ENCODE measurements at regions not wholly inside any gene's neighbourhood (a gene's known extent, or its start where the extent isn't known, plus 50 kb on each side); places are given as distances from the start of the nearest gene placed in this dataset.

GRCh38 chr5:143703659-143704058 is 108.3 kb upstream of the HMHB1 start:
- Histone ChIP-seq H3K27me3 (ENCODE audit: insufficient read depth, poor library complexity, severe bottlenecking) (no peaks in the 10 kb centered on the region), H3K27ac (replicated peaks) (no peak overlapping the region), H3K4me3 (replicated peaks; ENCODE audit: insufficient read depth, low read length) (no peak overlapping the region)
- DNase-seq (ENCODE audit: low read depth in 1 of 2, low spot score in 1 of 2) = no peak
- TF ChIP-seq POLR2AphosphoS5 (IDR thresholded peaks at IDR 0.05; ENCODE audit: low read depth) (no peak), GABPA (IDR thresholded peaks at IDR 0.05; ENCODE audit: low read depth) (no peak), SPI1 (IDR thresholded peaks at IDR 0.05; ENCODE audit: borderline replicate concordance, low read depth) (no peak)
- TF ChIP-seq, protein P1, sequence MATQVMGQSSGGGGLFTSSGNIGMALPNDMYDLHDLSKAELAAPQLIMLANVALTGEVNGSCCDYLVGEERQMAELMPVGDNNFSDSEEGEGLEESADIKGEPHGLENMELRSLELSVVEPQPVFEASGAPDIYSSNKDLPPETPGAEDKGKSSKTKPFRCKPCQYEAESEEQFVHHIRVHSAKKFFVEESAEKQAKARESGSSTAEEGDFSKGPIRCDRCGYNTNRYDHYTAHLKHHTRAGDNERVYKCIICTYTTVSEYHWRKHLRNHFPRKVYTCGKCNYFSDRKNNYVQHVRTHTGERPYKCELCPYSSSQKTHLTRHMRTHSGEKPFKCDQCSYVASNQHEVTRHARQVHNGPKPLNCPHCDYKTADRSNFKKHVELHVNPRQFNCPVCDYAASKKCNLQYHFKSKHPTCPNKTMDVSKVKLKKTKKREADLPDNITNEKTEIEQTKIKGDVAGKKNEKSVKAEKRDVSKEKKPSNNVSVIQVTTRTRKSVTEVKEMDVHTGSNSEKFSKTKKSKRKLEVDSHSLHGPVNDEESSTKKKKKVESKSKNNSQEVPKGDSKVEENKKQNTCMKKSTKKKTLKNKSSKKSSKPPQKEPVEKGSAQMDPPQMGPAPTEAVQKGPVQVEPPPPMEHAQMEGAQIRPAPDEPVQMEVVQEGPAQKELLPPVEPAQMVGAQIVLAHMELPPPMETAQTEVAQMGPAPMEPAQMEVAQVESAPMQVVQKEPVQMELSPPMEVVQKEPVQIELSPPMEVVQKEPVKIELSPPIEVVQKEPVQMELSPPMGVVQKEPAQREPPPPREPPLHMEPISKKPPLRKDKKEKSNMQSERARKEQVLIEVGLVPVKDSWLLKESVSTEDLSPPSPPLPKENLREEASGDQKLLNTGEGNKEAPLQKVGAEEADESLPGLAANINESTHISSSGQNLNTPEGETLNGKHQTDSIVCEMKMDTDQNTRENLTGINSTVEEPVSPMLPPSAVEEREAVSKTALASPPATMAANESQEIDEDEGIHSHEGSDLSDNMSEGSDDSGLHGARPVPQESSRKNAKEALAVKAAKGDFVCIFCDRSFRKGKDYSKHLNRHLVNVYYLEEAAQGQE (IDR thresholded peaks at IDR 0.05; ENCODE audit: insufficient replicate concordance, low read depth) = no peak
- TF ChIP-seq, protein P2, sequence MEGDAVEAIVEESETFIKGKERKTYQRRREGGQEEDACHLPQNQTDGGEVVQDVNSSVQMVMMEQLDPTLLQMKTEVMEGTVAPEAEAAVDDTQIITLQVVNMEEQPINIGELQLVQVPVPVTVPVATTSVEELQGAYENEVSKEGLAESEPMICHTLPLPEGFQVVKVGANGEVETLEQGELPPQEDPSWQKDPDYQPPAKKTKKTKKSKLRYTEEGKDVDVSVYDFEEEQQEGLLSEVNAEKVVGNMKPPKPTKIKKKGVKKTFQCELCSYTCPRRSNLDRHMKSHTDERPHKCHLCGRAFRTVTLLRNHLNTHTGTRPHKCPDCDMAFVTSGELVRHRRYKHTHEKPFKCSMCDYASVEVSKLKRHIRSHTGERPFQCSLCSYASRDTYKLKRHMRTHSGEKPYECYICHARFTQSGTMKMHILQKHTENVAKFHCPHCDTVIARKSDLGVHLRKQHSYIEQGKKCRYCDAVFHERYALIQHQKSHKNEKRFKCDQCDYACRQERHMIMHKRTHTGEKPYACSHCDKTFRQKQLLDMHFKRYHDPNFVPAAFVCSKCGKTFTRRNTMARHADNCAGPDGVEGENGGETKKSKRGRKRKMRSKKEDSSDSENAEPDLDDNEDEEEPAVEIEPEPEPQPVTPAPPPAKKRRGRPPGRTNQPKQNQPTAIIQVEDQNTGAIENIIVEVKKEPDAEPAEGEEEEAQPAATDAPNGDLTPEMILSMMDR (IDR thresholded peaks at IDR 0.05; ENCODE audit: insufficient read depth, low read length) = no peak

DNA sequence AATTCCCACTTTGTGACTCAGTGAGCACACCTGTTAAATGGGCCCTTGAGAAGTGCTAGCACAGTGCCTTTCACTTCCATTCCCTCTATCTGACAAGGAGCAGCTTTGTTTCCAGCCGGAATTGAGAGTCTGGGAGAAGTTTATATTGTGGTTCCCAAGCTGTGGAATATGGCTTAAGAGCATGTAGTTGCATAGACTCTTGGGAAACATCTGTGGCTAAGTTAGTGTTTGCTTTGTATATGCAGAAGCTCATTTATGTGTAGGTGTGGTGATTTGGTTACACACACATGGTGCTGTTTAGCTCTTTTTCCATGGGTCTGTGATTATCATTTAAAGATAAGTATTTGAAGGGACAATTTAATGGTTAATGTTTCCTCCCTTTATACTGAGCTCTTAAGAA is 110.5 kb upstream of the HMHB1 start:
- Histone ChIP-seq H3K27me3 (ENCODE audit: insufficient read depth, poor library complexity, severe bottlenecking) (no peaks in the 10 kb centered on the region), H3K4me3 (replicated peaks; ENCODE audit: insufficient read depth, low read length) (no peak overlapping the region), H3K27ac (replicated peaks) (no peak overlapping the region)
- DNase-seq (ENCODE audit: low read depth in 1 of 2, low spot score in 1 of 2) = no peak
- no peak for TF ChIP-seq GABPA (IDR thresholded peaks at IDR 0.05; ENCODE audit: low read depth)

DNA sequence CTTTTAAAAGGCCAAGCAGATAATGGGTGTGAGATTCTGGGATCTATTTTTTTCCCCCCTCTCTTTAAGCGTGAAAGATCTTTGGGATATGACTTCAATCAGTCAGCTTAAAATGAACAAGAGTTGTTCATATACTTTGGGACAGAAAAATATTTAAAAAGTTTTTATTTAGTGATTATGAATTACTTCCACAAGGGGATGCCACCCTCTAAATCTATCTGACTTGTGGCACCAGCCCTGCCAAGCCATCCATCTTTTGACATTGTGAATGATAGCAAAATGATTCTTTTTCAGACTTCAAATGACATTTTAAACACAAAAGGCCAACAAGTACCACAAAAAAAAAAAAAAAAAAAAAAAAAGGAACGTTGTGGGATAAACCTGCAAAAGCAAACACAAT is 111.0 kb upstream of the HMHB1 start:
- TF ChIP-seq GABPA (IDR thresholded peaks at IDR 0.05; ENCODE audit: low read depth) = no peak
- no peak for TF ChIP-seq POLR2AphosphoS5 (IDR thresholded peaks at IDR 0.05; ENCODE audit: low read depth)
- no peak for TF ChIP-seq SPI1 (IDR thresholded peaks at IDR 0.05; ENCODE audit: borderline replicate concordance, low read depth)
- TF ChIP-seq, protein P2 (IDR thresholded peaks at IDR 0.05; ENCODE audit: insufficient read depth, low read length) = no peak
- TF ChIP-seq, protein P1 (IDR thresholded peaks at IDR 0.05; ENCODE audit: insufficient replicate concordance, low read depth) = no peak
- no peak overlapping the region for H3K27ac ChIP-seq (replicated peaks)

GRCh38 chr5:143699121-143699520 is 112.8 kb upstream of the HMHB1 start:
- Histone ChIP-seq H3K27ac (replicated peaks) (no peak overlapping the region), H3K27me3 (ENCODE audit: insufficient read depth, poor library complexity, severe bottlenecking) (no peaks in the 10 kb centered on the region), H3K4me3 (replicated peaks; ENCODE audit: insufficient read depth, low read length) (no peak overlapping the region)
- DNase-seq (ENCODE audit: low read depth in 1 of 2, low spot score in 1 of 2) = no peak
- TF ChIP-seq POLR2AphosphoS5 (IDR thresholded peaks at IDR 0.05; ENCODE audit: low read depth) (no peak), SPI1 (IDR thresholded peaks at IDR 0.05; ENCODE audit: borderline replicate concordance, low read depth) (no peak), GABPA (IDR thresholded peaks at IDR 0.05; ENCODE audit: low read depth) (no peak)
- TF ChIP-seq, protein P2 (IDR thresholded peaks at IDR 0.05; ENCODE audit: insufficient read depth, low read length) = no peak
- TF ChIP-seq, protein P1 (IDR thresholded peaks at IDR 0.05; ENCODE audit: insufficient replicate concordance, low read depth) = no peak

More for the DNA sequence above, 111.0 kb upstream of the HMHB1 start:
- Histone ChIP-seq H3K4me3 (replicated peaks; ENCODE audit: insufficient read depth, low read length) (no peak overlapping the region), H3K27me3 (ENCODE audit: insufficient read depth, poor library complexity, severe bottlenecking) (no peaks in the 10 kb centered on the region)
- DNase-seq (ENCODE audit: low read depth in 1 of 2, low spot score in 1 of 2) = no peak

Data from HL-60 (cell line).